ENCODE measurements at regions not wholly inside any gene's neighbourhood (a gene's known extent, or its start where the extent isn't known, plus 50 kb on each side); places are given as distances from the start of the nearest gene placed in this dataset.
"Not testable (repeated sequence)": the region's sequence is repeated elsewhere in the genome, so short reads cannot be mapped to it uniquely, and the experiment has no call there.

DNA sequence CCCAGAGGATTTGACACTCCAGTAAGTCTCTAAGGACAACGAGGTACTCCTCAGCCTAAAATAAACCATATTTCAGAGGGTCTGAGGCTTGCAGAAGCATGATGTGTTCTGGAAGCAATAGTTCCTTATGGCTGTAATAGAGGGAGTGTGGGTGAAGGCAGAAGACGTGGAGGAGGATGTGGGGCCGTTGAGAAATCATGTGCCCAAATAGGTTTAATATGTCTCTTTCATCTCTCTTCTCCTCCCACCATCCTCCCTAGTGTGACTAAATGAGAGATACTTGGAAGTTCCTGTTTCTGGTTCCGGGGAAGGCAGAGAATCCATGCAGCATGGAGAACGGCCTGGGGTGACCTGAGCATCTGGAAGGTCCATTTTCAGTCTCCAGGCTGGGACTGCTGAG lies 174.0 kb upstream of the RSPO3 start:
- Mint-ChIP-seq H3K4me1 (ENCODE audit: low read depth) (no peaks in the 10 kb centered on the region), H3K36me3 (ENCODE audit: insufficient read depth in 2 of 2) (no peaks in the 10 kb centered on the region), H3K4me3 (no peak overlapping the region), H3K27me3 (ENCODE audit: low read depth) (no peaks in the 10 kb centered on the region), H3K9me3 (no peaks in the 10 kb centered on the region), H3K27ac (no peak overlapping the region)
- no peak for DNase-seq
- no peak for ATAC-seq (replicated peaks in 1 of 2)

DNA sequence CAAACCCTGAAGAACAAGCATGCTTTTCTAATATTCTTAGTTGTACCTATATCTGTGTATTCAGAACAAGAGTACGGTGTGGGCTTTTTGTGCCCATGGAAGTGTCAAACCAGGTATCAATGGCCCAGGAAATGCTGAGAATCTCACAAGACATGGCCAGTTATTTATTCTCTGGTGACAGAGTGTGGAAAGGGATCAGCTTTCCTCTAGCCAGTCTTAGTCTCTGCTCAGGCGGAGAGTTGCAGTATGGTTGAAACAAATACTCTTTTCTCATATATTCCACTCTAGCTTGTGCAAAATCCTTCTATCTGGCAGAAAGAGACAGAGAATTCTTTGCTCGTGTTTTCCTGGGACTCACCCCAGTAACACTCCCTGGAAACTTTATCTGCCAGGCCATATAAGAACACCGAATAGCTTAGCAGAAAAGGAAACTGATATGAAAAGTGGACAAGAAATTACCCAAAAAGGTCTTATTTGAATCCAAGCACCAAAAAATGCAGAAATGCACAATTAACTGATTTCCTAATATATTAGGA lies 173.3 kb upstream of the RSPO3 start:
- Mint-ChIP-seq H3K36me3 (ENCODE audit: insufficient read depth in 2 of 2) (no peaks in the 10 kb centered on the region), H3K4me3 (no peak overlapping the region), H3K27me3 (ENCODE audit: low read depth) (no peaks in the 10 kb centered on the region), H3K27ac (no peak overlapping the region), H3K4me1 (ENCODE audit: low read depth) (no peaks in the 10 kb centered on the region), H3K9me3 (no peaks in the 10 kb centered on the region)
- DNase-seq (no peak), ATAC-seq (replicated peaks in 1 of 2) (no peak)

DNA sequence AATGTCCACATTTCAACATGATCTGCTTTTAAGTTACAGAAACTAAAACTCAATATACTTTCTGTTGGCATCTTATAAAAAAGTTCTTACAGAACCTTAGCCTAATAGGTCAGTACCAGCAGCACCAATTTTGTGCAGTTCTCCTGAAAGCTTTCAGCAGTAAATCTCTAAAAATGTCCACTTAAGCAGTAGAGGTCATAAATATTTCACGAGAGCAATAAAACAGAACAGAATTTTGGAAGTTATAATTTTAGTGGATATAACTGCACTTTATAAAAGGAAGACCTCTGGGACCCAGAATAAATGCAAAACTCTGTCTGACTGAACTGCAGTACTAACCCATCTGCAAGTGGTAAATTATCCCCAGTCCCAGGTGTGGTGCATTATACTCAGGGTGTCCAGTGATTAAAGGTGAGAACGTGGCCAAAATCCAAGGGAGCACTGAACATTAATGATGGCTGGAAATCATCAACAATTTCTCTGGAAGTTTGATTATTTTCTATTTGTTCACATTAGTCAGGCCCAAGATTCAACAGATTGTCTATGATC lies 172.6 kb upstream of the RSPO3 start:
- no peak for ATAC-seq (replicated peaks in 1 of 2)
- no peaks in the 10 kb centered on the region for H3K9me3 Mint-ChIP-seq
- H3K27ac Mint-ChIP-seq, result no peak overlapping the region
- no peaks in the 10 kb centered on the region for H3K27me3 Mint-ChIP-seq (ENCODE audit: low read depth)
- H3K4me1 Mint-ChIP-seq (ENCODE audit: low read depth), result no peaks in the 10 kb centered on the region
- no peaks in the 10 kb centered on the region for H3K36me3 Mint-ChIP-seq (ENCODE audit: insufficient read depth in 2 of 2)
- no peak for DNase-seq
- no peak overlapping the region for H3K4me3 Mint-ChIP-seq

DNA sequence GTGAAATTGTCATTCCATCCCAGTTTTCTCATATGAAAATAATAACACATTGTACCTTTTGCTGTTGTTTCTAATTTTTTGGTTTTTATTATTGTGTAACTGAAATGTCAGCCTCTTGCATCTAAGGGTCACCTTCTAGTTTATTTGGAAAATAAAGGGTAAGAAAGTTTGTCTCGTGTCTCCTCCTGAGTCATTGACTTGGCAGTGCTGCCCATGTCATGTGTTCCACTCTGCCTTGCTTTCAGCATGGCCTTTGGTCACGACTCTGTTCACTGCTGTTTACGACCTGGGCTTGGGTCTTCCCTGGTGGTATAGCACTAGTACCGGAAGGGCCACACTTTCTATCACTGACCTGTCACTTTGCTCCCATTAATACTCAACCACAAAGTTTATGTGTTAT lies 171.4 kb upstream of the RSPO3 start:
- no peak for DNase-seq
- Mint-ChIP-seq H3K36me3 (ENCODE audit: insufficient read depth in 2 of 2) (no peaks in the 10 kb centered on the region), H3K27me3 (ENCODE audit: low read depth) (no peaks in the 10 kb centered on the region), H3K4me1 (ENCODE audit: low read depth) (no peaks in the 10 kb centered on the region), H3K9me3 (no peaks in the 10 kb centered on the region), H3K27ac (no peak overlapping the region), H3K4me3 (no peak overlapping the region)
- ATAC-seq (replicated peaks in 1 of 2), result no peak

- no peaks in the 10 kb centered on the region for H3K4me1 Mint-ChIP-seq (ENCODE audit: low read depth)
- no peaks in the 10 kb centered on the region for H3K27me3 Mint-ChIP-seq (ENCODE audit: low read depth)
- no peak for DNase-seq
- H3K9me3 Mint-ChIP-seq, result no peaks in the 10 kb centered on the region
- no peaks in the 10 kb centered on the region for H3K36me3 Mint-ChIP-seq (ENCODE audit: insufficient read depth in 2 of 2)
- H3K27ac Mint-ChIP-seq, result no peak overlapping the region
- no peak overlapping the region for H3K4me3 Mint-ChIP-seq
- ATAC-seq (replicated peaks in 1 of 2), result no peak
Measured at GRCh38 chr6:126949786-126950185, 168.7 kb upstream of the RSPO3 start.

GRCh38 chr6:126955621-126956020 lies 162.8 kb upstream of the RSPO3 start:
- ATAC-seq (replicated peaks in 1 of 2) (no peak), DNase-seq (no peak)
- Mint-ChIP-seq H3K36me3 (ENCODE audit: insufficient read depth in 2 of 2) (no peaks in the 10 kb centered on the region), H3K27ac (no peak overlapping the region), H3K4me3 (no peak overlapping the region), H3K27me3 (ENCODE audit: low read depth) (peaks cover 6% of the 10 kb centered on the region), H3K9me3 (no peaks in the 10 kb centered on the region), H3K4me1 (ENCODE audit: low read depth) (no peaks in the 10 kb centered on the region)

GRCh38 chr6:126957721-126958120 lies 160.8 kb upstream of the RSPO3 start:
- ATAC-seq (replicated peaks in 1 of 2), result no peak
- DNase-seq, result no peak
- Mint-ChIP-seq H3K4me1 (ENCODE audit: low read depth) (no peaks in the 10 kb centered on the region), H3K36me3 (ENCODE audit: insufficient read depth in 2 of 2) (no peaks in the 10 kb centered on the region), H3K27ac (no peak overlapping the region), H3K27me3 (ENCODE audit: low read depth) (peaks cover 6% of the 10 kb centered on the region), H3K4me3 (no peak overlapping the region), H3K9me3 (no peaks in the 10 kb centered on the region)

DNA sequence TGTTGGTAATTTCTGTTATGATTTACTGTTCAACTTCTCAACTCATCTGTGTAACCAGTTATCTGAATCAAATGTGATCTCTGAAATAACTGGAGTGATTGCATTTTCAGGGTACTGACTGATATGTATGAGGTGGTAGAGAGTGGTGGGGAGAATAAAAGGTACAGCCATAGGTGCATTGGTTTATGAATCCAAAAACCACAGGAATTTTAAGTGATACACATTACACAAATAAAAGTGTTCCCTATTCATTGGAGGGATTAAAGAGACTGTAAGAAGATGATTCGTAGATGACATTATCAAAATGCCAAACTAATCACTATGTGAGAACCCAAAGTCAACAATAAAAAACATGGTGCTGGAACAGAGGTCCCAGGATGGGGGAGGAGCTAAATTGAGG lies 158.7 kb upstream of the RSPO3 start:
- Mint-ChIP-seq H3K27me3 (ENCODE audit: low read depth) (peaks cover 6% of the 10 kb centered on the region), H3K4me3 (no peak overlapping the region), H3K4me1 (ENCODE audit: low read depth) (no peaks in the 10 kb centered on the region), H3K27ac (no peak overlapping the region), H3K36me3 (ENCODE audit: insufficient read depth in 2 of 2) (no peaks in the 10 kb centered on the region), H3K9me3 (no peaks in the 10 kb centered on the region)
- DNase-seq, result no peak
- ATAC-seq (replicated peaks in 1 of 2), result no peak

DNA sequence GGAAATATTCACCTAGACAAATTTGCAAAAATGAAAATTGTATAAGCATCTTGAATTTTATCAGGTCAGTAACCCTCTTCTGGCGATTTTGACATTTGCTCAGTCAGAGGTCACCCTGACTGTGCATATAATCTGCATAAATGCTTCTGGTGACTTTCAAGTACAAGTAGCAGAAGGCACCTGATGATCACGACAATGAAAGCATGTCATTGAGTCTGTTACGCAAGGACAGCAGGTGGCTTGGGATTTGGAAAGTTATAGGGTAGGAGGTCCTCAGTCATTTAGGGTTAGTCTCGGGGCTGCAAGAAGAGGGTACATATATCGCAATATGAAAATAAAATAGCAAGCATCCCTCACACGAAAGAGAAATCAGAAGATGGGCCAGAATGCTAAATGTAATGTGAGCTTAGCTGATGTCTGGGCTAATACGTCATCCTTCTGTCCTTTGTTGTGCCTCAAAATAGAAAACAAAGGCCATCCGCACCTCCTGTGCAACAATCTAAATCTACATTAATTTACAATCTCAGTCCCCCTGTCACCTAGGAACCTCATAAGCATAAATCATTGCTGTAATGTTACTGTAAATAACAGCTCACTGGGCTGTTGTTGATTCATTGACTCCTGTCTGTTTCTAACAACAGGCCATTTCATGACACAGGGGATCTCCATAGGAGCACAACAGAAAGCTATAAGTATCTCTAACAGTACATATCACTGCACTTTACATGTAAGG lies 155.2 kb upstream of the RSPO3 start:
- H3K27me3 Mint-ChIP-seq (ENCODE audit: low read depth), result no peaks in the 10 kb centered on the region
- ATAC-seq (replicated peaks in 1 of 2), result no peak
- no peak overlapping the region for H3K4me3 Mint-ChIP-seq
- no peaks in the 10 kb centered on the region for H3K4me1 Mint-ChIP-seq (ENCODE audit: low read depth)
- no peak for DNase-seq
- no peaks in the 10 kb centered on the region for H3K36me3 Mint-ChIP-seq (ENCODE audit: insufficient read depth in 2 of 2)
- H3K9me3 Mint-ChIP-seq, result peaks cover 0 to 2% of the 10 kb centered on the region in 2 donors
- no peak overlapping the region for H3K27ac Mint-ChIP-seq

- no peaks in the 10 kb centered on the region for H3K36me3 Mint-ChIP-seq (ENCODE audit: insufficient read depth in 2 of 2)
- ATAC-seq (replicated peaks in 1 of 2) (no peak), DNase-seq (no peak)
- H3K4me3 Mint-ChIP-seq, result no peak overlapping the region
- H3K4me1 Mint-ChIP-seq (ENCODE audit: low read depth), result no peaks in the 10 kb centered on the region
- H3K9me3 Mint-ChIP-seq, result peaks cover 2% of the 10 kb centered on the region in 2 donors
- H3K27me3 Mint-ChIP-seq (ENCODE audit: low read depth), result no peaks in the 10 kb centered on the region
- no peak overlapping the region for H3K27ac Mint-ChIP-seq
Measured at GRCh38 chr6:126967296-126968005, 151.0 kb upstream of the RSPO3 start.

DNA sequence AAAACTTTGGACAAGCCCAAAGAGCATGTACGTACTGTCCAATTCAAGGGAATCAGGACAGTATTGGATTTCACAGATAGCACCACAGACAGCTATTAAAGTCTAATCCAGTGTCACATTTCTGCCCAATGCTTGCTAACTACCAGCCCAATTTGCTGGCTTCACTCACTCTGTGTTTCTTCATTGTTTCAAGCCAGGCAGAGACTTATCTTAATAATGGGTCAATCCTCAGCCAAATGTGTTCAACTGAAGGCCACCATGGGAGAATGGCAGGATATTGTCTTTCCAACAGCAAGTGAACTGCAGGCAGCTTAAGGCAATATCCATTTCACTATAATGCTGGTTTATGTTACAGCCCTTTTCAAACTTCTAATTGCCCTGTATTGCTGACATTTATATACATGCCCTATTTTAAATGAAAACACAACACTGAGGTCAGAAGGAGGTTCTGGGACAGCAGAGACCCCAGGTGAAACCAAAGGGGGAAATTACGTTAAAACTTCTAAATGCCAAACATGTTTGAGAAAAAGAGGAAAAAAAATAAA lies 142.1 kb upstream of the RSPO3 start:
- Mint-ChIP-seq H3K36me3 (ENCODE audit: insufficient read depth in 2 of 2) (no peaks in the 10 kb centered on the region), H3K9me3 (no peaks in the 10 kb centered on the region), H3K4me3 (no peak overlapping the region), H3K27me3 (ENCODE audit: low read depth) (no peaks in the 10 kb centered on the region), H3K4me1 (ENCODE audit: low read depth) (no peaks in the 10 kb centered on the region), H3K27ac (no peak overlapping the region)
- DNase-seq (no peak), ATAC-seq (replicated peaks in 1 of 2) (no peak)

GRCh38 chr6:126983779-126984178 lies 134.7 kb upstream of the RSPO3 start:
- no peaks in the 10 kb centered on the region for H3K4me1 Mint-ChIP-seq (ENCODE audit: low read depth)
- H3K9me3 Mint-ChIP-seq, result peaks cover 5% of the 10 kb centered on the region in 2 donors
- no peak overlapping the region for H3K27ac Mint-ChIP-seq
- no peak for DNase-seq
- H3K4me3 Mint-ChIP-seq, result no peak overlapping the region
- no peaks in the 10 kb centered on the region for H3K27me3 Mint-ChIP-seq (ENCODE audit: low read depth)
- no peak for ATAC-seq (replicated peaks in 1 of 2)
- H3K36me3 Mint-ChIP-seq (ENCODE audit: insufficient read depth in 2 of 2), result no peaks in the 10 kb centered on the region

DNA sequence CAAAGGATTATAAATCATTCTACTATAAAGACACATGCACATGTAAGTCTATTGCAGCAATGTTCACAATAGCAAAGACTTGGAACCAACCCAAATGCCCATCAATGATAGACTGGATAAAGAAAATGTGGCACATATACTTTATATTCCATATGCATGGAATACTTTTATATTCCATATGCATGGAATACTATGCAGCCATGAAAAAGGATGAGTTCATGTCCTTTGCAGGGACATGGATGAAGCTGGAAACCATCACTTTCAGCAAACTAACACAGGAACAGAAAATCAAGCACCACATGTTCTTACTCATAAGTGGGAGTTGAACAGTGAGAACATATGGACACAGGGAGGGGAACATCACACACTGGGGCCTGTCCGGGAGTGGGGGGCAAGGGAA lies 130.3 kb upstream of the RSPO3 start:
- ATAC-seq (replicated peaks in 1 of 2); H3K27me3 Mint-ChIP-seq (ENCODE audit: low read depth); H3K9me3 Mint-ChIP-seq; H3K4me1 Mint-ChIP-seq (ENCODE audit: low read depth); DNase-seq; H3K27ac Mint-ChIP-seq; H3K4me3 Mint-ChIP-seq; H3K36me3 Mint-ChIP-seq (ENCODE audit: insufficient read depth in 2 of 2): not testable (repeated sequence)
